Hematopoietic multipotent progenitor cell (in vitro differentiated cells): ENCODE measurements at regions not wholly inside any gene's neighbourhood (a gene's known extent, or its start where the extent isn't known, plus 50 kb on each side); places are given as distances from the start of the nearest gene placed in this dataset.
A peak's percentile ranks its signal among the peaks of the same experiment; 100 is the strongest.

ENCODE experiments used
- DNase-seq, 3 donors: peaks; one replicate each; pipeline ENCODE4 v3.0.0-alpha.2; 2011 to 2015; ENCODE audit warnings: low read depth in 2 of 3, low spot score in 2 of 3

GRCh38 chr1:24992761-24993211 is 62.7 kb upstream of the RUNX3 start:
- no peak for DNase-seq

- no peak for DNase-seq
Observed at GRCh38 chr1:24992124-24992760, 62.2 kb upstream of the RUNX3 start.

- no peak for DNase-seq
Observed at GRCh38 chr1:24991697-24992096, 61.6 kb upstream of the RUNX3 start.

- DNase-seq: peak in 1 of 3 donors; percentile 38
Observed at GRCh38 chr1:24990779-24991641, 60.9 kb upstream of the RUNX3 start.

- DNase-seq: no peak
Observed at GRCh38 chr1:24990136-24990535, 60.1 kb upstream of the RUNX3 start.

- DNase-seq: no peak
Observed at GRCh38 chr1:24989082-24989481, 59.0 kb upstream of the RUNX3 start.

- DNase-seq: no peak
Observed at GRCh38 chr1:24988558-24988912, 58.5 kb upstream of the RUNX3 start.

- no peak for DNase-seq
Observed at GRCh38 chr1:24987875-24988557, 57.9 kb upstream of the RUNX3 start.

- DNase-seq: no peak
Observed at GRCh38 chr1:24987424-24987823, 57.3 kb upstream of the RUNX3 start.

GRCh38 chr1:24986372-24986965 is 56.4 kb upstream of the RUNX3 start:
- no peak for DNase-seq

- no peak for DNase-seq
Observed at GRCh38 chr1:24985737-24986136, 55.7 kb upstream of the RUNX3 start.

- DNase-seq: no peak
Observed at GRCh38 chr1:24984800-24985522, 54.9 kb upstream of the RUNX3 start.

- DNase-seq: no peak
Observed at GRCh38 chr1:24984300-24984699, 54.2 kb upstream of the RUNX3 start.

GRCh38 chr1:24983006-24983680 is 53.1 kb upstream of the RUNX3 start:
- no peak for DNase-seq

- no peak for DNase-seq
Observed at GRCh38 chr1:24981631-24982005, 51.5 kb upstream of the RUNX3 start.

- no peak for DNase-seq
Observed at GRCh38 chr1:24980836-24981630, 51.0 kb upstream of the RUNX3 start.
